HG03159 (cell line): ENCODE measurements at regions not wholly inside any gene's neighbourhood (a gene's known extent, or its start where the extent isn't known, plus 50 kb on each side); places are given as distances from the start of the nearest gene placed in this dataset.

ENCODE experiments used
- ATAC-seq: cut with Tn5 transposase; IDR thresholded peaks from one replicate; pipeline ENCODE4 v1.9.1; 2021; ENCODE audit warnings: mild to moderate bottlenecking, moderate library complexity; ENCODE audit not compliant: unreplicated experiment

- ATAC-seq = no peak
Observed at GRCh38 chr2:146037334-146037870, 1517.5 kb upstream of the ZEB2 start.

DNA sequence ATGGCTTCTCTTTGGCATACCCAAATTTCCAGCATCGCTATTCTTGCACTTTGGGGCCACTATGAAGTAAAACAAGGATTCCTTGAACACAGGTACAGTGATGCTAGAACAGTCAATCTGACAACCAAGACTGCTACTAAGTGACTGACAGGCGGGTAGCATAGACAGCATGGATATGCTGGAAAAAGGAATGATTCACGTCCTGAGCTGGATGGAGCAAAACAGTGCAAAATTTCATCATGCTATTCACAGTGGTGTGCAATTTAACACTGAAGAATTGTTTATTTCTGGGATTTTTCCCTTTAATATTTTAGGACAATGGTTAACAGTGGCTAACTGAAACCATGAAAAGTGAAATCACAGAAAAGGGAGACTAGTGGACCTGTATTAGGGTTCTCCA, 1511.2 kb upstream of the ZEB2 start:
- no peak for ATAC-seq

DNA sequence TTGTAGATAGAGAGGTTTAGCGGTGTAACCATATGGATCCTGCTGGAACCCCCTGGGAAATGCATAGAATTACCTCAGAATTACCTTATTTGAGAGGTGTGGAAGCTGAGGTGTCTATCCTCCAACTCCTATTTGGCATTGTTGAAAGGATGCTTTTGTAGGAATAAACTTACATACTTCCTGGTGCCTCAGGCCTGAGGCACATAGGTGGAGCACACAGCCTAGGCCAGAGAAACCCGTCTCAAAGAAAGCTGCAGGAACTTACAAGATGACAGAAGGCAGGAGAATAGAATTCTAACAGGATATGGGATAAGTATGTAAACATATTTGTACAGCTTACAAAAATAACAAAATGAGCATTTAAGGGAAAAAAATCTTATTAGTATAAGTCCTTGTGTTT, 1507.2 kb upstream of the ZEB2 start:
- no peak for ATAC-seq

- ATAC-seq = no peak
Observed at GRCh38 chr2:146025519-146025918, 1505.6 kb upstream of the ZEB2 start.

GRCh38 chr2:146024212-146024743, 1504.4 kb upstream of the ZEB2 start:
- no peak for ATAC-seq

- no peak for ATAC-seq
Observed at GRCh38 chr2:146004462-146004861, 1484.5 kb upstream of the ZEB2 start.

DNA sequence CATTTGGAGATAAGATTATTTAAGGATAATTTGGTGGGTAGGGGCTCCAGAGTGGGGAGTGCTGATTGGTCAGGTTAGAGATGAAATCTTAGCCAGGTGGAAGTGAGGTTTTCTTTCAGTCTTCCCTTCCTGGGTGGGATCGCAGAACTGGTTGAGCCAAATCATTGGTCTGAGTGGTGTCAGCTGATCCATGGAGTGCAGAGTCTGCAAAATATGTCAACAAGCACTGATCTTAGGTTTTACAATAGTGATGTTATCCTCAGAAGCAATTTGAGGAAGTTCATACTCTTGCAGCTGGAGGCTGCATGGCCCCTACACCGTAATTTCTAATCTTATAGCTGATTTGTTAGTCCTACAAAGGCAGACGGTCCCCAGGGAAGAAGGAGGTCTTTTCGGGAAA, 1483.4 kb upstream of the ZEB2 start:
- ATAC-seq = no peak

DNA sequence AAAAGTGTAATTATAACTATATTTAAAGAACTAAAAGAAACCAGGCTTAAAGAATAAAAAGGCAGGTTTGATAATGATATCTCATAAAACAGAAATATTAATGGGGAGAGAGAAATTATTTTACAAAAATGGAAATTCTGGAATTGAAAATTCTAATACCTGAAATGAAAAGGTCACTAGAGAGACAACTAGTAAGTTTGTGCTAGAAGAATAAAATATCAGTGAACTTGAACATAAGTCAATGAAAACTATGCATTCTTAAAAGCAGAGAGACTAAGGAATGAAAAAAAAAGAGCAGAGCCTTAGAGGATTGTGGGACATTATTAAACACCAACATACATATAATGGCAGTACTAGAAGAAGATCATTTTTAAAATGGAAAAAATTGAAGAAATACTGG, 1475.0 kb upstream of the ZEB2 start:
- no peak for ATAC-seq

DNA sequence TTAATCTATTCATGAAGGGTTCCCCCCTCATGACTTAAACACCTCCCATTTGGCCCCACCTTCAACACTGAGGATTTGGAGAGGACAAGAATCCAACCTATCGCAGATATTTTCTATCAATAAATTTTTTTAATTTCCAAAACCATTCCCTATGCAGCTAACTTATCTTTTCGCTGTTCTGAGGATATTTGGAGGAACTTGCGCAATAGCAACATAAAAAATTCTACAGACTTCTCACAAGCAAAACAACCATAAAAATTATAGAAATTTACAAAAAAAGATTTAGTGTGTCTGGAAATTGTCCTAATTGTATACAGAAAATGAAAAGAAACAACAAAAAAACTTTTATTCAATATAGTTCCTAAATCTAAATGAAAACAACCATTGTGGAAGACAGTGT, 1472.7 kb upstream of the ZEB2 start:
- no peak for ATAC-seq

GRCh38 chr2:145987793-145988192, 1467.9 kb upstream of the ZEB2 start:
- ATAC-seq = no peak

- ATAC-seq = no peak
Observed at GRCh38 chr2:145985517-145985916, 1465.6 kb upstream of the ZEB2 start.

GRCh38 chr2:145984580-145984979, 1464.7 kb upstream of the ZEB2 start:
- ATAC-seq = no peak

DNA sequence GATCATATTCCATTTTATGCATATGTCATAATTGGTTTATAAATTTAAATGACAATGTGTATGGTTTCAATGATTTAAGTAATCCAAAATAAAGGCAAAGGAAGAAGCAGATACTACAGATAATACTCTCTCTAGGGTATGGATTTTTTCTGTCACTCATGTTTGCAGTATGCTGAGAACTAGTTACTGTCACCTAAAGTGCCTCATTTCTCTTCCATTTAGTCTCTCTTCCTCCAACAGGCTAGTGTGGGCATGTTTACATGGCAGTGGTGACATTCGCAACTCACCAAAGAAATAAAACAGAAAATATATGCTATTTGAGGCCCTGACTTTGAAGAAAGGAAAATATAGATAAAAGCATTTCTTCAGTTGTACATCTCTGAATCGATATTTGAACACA, 1460.4 kb upstream of the ZEB2 start:
- no peak for ATAC-seq

DNA sequence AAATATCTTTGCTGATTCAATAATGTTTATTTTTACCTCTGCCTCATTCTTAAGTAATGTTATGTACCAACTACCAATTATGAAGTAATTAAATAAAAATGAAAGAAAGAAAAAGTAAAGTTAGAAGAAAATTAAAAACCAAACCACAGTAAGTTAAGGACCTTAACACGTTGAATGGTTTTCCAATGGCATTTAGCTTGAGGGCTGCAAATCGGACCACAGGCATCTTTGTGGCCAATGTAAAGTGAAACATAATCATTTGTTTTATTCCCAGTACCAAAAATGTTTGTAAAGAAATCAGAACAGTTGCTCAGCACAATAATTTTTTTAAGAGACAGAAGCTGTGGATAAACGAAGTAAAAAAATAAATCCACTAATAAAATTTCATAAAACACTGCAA, 1455.5 kb upstream of the ZEB2 start:
- ATAC-seq = no peak

DNA sequence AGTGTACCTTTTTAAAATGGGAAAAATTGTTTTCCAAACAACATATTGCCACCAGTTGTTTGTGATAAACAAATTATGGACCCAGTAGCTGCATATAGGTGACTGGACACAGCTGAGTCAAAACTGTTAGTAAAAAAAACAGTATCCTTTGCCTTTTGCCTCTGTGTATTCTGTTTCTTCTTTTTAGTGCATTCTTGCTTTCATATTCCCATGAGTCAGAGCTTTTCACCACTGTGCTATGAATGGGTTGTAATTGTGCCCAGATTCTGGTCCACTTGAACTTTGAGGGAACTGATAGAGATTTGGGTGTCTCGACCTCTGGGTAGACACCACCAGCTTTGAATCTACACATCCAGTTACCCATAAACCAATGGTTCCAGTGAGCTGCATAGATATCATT, 1441.9 kb upstream of the ZEB2 start:
- no peak for ATAC-seq

GRCh38 chr2:145960479-145961163, 1440.7 kb upstream of the ZEB2 start:
- ATAC-seq = no peak

DNA sequence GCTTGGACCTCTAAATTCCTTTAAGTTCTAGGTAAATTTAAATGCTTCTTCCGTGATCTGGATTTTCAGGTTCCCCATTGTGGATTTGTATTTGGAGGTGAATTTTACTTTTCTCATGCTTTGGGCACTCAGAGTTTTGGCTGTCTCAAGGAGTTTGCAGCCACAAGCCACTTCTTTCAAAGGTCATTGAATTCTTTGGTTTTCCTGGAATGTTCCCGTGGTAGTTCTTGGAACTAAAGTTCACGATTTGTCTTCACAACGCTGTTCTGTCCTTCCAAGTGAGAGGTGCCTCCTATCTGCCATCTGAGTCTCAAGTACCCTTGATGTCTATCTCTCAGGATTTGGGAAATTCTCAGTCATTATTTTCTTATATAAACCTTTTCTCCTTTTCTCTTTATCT, 1438.7 kb upstream of the ZEB2 start:
- no peak for ATAC-seq

DNA sequence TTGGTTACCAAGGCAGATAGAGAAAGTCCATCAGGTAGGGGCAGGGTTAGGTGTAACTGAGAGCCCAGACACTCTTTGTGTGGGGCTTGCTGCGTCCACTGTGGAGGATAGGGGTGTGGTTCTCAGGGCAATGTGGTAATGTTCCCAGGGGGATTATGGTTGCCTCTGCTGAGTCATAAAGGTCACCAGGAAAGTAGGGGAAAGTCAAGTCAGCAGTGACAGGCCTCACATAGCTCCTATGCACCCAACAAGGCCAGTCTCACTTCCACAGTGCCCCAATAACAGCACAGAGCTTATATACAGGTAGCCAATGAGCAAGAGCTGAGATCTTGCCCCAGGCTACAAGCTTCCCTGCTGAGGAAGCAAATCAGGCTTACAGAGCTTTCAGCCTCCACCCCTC, 1438.0 kb upstream of the ZEB2 start:
- peak; percentile 63 for ATAC-seq

DNA sequence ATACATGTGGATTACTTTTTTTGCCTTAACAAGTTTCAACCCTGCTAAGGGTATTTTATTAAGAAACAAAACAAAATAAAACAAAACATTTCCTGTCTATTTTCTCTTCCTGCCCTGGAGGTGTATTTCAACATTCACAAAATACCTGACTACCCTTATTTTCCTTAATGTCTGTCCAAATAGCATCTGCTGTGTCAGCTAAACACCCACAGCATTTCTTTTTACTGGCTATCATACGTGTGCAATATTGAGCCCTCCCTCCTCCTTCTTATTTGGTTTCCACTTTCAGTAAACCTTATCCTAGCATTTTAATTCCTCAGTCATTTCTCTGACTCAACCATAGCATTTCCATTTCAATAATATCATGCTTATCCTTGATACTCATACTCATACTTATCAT, 1420.0 kb upstream of the ZEB2 start:
- no peak for ATAC-seq

DNA sequence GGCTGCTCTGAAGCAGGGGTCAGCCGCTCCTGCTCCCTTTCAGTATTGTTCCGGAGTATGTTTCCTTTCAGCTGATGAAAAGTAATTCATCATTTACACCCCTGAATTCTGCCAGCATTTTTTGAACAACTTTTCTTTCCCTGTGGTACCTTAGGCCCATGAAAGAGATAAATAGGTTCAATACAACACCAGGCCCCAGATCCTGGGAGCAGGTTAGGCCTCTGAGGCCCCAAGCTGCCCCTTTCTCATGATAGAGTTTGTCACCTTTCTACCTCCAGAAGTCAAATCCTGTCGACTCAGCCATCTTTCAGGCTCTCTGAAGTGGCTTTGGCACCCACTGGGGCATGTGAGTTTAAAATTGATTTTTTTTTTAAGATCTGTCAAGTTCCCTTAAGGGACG, 1415.1 kb upstream of the ZEB2 start:
- ATAC-seq = no peak

DNA sequence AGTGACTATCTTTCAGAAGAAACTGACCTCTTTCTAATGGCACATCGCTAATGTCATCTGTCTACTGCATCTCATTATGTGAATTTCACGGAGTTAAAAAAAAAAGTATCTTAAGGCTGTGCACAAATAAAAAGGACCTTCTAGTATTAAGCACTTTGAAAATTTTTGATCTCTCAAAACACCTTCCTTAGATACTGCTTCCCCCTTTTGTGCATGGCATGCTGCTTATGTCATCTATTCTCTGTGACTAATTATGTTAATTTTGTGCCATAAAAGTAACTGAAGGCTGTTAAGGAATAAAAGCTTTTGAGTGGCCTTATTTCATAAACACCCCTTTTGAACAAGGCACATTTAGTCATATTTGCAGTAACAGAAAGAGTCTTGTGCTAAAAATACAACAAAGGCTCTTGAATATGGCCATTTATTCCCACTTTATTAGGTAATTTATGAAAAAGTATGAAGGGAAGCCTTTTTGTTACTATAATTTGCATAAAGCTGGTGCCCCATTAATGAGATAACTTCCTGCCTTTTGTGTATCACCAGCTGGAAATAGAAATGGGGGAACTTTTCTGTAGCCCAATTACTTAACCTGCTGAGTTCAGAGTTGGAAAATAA, 1412.0 kb upstream of the ZEB2 start:
- no peak for ATAC-seq

DNA sequence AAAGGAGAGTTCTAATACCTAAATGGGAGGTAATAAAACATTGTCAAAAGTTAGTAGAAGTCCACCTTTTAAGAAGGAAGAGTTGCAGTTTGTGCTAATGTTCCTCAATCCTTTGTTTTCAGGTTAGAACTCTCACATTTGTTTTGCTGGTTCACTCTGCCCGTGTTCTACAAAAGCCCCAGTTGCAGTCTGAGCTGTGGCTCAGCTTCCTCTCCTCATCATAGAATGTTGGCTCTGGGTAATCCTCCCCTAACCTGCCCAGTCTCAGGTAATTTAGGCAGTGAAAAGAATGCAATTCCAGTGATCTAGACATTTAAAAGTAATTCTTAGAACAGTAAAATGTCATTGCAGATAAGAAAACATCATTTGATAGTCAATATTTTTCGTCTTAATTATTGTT, 1410.4 kb upstream of the ZEB2 start:
- ATAC-seq = no peak
